HG03432 (cell line): ENCODE measurements at regions not wholly inside any gene's neighbourhood (a gene's known extent, or its start where the extent isn't known, plus 50 kb on each side); places are given as distances from the start of the nearest gene placed in this dataset.

Experiments
- ATAC-seq: cut with Tn5 transposase; IDR thresholded peaks from one replicate; pipeline ENCODE4 v1.9.1; 2021; ENCODE audit warnings: mild to moderate bottlenecking, moderate library complexity; ENCODE audit not compliant: unreplicated experiment

GRCh38 chr2:157935378-157935906, 59.3 kb upstream of the ACVR1 start:
- ATAC-seq: no peak

- ATAC-seq: no peak
Measured at GRCh38 chr2:157934684-157935377, 58.7 kb upstream of the ACVR1 start.

- no peak for ATAC-seq
Measured at GRCh38 chr2:157933160-157933920, 57.2 kb upstream of the ACVR1 start.

- ATAC-seq: no peak
Measured at GRCh38 chr2:157932480-157933159, 56.5 kb upstream of the ACVR1 start.

- ATAC-seq: no peak
Measured at GRCh38 chr2:157931542-157931941, 55.4 kb upstream of the ACVR1 start.

GRCh38 chr2:157930728-157931127, 54.6 kb upstream of the ACVR1 start:
- no peak for ATAC-seq

- no peak for ATAC-seq
Measured at GRCh38 chr2:157929871-157930667, 53.9 kb upstream of the ACVR1 start.

GRCh38 chr2:157928372-157928771, 52.2 kb upstream of the ACVR1 start:
- ATAC-seq: no peak

- ATAC-seq: no peak
Measured at GRCh38 chr2:157927155-157927554, 51.0 kb upstream of the ACVR1 start.
